Pons (tissue), 1 donor: ENCODE measurements at regions not wholly inside any gene's neighbourhood (a gene's known extent, or its start where the extent isn't known, plus 50 kb on each side); places are given as distances from the start of the nearest gene placed in this dataset.

Experiments
- DNase-seq: peaks from one replicate; pipeline ENCODE4 v3.0.0-alpha.2; 2016; ENCODE audit warnings: low spot score

DNA sequence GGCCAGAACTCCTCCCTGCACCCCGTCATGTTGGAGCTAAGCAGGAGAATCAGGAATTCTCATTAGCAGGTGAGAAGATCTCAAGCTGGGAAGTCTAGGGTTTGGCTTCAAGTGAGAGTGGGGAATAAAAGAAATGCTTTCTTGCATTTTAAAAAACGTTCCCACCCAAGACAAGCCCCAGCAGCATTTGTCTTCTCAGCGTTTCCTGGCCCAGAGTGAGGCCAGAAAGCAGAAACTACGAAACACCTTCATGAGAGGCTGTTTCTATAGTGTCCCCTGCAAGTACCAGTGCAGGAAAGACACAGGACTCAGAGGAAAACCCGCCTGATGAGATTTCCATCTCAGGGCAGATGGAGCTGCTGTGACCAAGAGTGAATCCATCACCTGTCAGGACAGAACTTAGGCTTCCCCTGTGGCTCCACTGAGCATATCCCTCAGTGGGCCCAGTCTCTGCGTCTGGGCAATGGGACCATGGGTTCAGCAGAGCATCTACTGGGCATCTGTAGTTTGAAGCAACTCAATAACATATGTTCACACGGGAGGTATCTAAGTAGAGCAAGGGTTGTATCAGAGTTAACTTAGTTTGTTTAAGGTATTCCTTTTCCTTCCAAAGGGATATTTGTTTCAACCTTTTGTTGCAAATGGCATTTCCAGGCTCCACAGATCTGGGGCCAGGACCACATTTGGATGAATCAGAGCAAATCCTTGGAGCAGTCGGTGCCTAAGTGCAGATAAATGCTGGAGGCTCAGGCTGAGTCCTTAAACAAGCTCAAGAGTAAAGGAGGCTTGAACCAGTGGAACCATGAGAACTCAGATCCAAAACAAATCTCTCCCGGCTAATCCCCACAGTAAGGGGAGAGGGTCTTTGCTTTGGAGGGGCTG lies 548.3 kb downstream of the MIAT start:
- no peak for DNase-seq

DNA sequence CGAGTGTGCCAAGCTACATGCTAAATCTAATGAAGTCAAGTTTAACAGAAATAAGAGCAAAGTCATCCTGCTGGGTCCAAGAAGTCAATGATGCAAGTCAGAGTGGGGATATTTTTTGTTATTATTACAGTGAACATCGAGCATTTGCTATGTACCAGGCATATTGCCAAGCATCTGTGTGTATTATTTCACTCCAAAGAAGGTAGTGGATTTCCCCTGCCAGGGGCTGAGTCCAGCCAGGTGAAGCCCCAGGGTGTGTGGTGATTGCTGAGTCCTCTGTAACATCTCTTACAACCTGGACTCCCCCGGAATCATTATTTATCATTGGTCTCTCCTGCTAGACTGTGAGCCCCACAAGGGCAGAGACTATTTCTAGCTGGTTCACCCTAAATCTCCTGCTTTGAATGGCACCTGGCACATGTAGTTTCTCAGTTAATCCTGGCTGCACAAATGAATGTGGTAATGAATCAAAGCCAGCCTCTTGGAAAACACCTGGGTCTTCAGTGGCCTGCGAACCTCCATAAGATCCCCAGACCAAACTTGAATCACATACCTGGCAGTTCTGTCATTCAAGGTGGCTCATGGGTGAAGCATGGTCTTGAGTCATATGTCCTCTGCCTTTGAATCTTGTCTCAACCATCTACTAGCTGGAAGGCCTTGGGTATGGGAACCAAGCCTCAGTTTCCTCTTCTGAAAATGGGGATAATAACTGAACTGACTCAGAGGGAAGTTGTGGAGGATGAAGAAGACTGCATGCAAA lies 549.2 kb downstream of the MIAT start:
- no peak for DNase-seq

DNA sequence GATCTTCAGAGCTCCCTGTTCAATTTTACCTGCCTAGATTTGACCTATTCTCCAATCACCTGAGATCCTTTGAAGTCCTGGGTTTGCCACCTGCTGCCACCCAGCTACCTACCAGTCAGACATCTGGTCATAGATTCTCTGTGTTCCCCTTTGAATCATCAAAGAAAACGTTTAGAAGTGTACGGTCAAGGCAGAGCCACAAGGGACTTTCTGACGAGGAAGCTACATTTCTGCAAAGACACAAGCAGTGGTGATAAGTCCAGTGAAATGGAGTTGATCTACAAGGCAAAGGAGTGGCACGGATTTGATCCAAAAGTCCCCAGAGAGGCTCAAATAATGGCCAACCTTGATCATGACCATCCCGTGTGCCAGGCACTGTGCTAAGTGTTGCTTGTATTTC lies 549.9 kb downstream of the MIAT start:
- DNase-seq, result no peak

DNA sequence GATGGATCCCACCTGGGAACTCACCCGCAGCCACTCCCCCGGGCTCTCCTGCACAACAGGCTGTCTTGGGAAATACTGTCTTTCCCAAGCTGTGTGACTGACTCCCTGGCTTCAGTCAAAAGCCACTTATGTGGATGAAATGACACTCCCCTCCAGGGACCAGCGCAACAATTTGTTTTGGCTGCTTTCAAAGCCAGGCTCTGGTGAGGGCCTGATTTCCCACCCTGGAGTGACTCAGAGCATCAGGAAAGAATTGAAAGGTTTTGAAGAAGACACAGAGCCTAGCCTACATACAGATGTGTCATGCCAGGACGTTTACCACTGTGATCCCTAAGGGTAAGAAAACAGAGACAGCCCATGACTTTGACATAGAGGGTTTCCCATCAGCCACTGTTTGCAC lies 550.5 kb downstream of the MIAT start:
- no peak for DNase-seq

GRCh38 chr22:27210111-27210730 lies 552.8 kb downstream of the MIAT start:
- no peak for DNase-seq

DNA sequence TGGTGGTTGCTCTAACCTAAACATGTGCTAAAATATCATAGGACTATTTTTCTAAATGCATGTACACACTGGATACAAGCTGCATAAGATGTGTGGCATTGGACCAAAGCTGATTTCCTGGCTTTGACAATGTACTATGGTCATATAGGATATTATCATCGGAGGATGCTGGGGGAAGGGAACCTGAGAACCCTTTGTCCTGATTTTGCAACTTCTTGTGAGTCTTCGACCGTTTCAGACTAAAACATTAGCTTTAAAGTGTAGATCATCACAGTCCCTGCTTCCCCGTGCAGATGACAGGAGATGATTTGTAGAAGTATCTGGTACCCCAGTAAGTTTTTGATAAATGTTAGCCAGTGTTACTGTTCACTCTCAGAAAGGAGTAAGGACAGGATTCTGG lies 554.7 kb downstream of the MIAT start:
- no peak for DNase-seq

GRCh38 chr22:27212617-27213177 lies 555.3 kb downstream of the MIAT start:
- no peak for DNase-seq

DNA sequence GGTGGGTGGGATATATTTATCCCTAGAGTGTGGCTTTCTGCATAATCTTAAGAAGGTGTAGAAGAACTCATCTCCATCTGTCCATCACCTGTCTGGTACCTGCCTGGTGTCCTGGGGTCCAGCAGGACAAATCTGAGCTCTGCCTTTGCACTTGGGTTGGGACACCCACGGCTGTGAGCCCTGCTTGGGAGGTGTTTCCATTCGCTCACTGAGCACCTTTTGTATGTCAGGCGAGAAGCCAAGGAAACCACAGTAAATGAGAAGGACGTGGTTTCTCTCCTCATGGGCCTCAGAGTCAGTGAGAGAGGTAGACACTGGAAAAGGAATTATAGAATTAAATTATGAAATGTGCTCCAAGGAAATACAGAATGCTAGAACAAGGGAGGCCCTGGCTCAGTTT lies 555.9 kb downstream of the MIAT start:
- DNase-seq, result no peak

GRCh38 chr22:27213766-27214581 lies 556.6 kb downstream of the MIAT start:
- DNase-seq, result no peak

- no peak for DNase-seq
Measured at GRCh38 chr22:27214691-27215090, 557.3 kb downstream of the MIAT start.

DNA sequence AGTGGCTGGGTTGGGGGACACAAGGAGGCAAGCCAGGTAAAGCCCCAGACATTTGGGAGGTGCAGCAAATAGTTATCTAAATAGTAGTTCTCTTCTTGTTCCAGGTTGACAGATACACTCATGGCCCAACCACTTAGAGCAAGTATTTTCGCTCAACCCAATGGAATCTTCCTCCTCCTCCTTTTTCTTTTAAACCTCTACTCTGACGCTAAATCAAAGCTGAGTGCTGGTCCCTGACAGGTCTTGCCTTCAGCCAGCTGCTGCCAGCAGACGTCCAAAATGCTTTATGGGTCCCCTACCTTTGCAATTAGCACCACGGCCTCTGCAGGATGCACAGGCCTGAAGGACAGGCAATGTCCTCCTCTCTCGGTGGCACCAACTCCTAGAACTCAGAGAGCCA lies 558.5 kb downstream of the MIAT start:
- DNase-seq, result no peak

GRCh38 chr22:27216444-27216843 lies 559.1 kb downstream of the MIAT start:
- no peak for DNase-seq

- DNase-seq, result no peak
Measured at GRCh38 chr22:27217154-27217553, 559.8 kb downstream of the MIAT start.

DNA sequence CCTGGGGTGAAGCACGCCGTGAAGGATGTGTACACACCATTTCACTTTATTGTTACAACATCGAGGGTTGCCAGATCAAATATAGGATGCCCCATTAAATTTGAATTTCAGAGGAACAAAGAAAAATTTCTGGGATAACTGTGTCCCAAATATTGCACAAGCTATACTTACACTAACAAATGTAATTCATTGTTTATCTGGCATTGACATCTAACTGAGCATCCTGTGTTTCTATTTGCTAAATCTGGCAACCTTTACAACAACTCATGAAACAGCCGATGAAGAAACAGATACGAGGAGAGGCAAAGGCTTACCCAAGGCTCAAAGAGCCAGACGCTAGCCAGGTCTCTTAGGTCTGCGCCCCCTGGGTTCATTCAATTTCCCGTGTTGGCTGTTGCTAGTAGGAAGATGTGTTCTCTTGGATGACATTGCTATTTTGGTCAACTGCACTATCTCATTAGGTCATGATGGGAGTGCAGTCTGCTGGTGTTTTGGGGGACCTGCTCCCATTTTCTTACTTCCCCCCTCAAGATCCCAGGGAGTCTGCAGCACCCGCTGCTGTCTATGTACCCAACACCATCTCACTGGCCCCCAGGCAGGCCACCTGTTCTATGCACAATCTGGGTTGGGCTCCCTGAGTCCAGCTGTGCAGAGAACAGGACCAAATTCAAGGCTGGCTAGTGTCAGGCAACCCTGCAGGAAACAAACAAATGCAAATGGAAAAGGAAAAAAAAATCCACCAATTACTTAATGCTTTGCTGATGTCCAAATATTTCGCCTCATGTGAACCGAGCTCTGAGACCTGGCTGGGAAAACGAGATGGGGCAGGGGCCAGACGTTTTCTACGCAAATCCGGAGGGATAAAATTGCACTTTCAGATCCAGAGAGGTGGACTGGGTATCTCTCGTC lies 560.9 kb downstream of the MIAT start:
- no peak for DNase-seq

DNA sequence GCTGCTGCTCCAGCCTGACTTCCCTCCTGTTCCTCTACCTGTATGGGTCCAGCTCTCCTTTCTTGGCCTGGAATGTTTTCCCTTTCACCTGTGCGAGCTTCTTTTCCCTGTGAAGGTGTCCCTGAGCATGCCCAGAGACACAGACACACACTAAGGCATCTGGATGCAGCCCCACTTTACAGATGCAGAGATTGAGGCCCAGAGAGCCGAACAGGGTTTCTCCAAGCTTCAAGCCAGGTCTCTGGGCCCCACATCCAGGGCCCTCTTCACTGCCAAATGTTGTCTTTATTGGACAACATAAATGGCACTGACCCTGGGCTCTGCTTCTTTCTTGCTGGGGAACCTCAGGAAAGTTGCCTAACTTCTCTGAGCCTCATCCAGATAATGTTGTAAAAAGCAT lies 561.6 kb downstream of the MIAT start:
- DNase-seq, result no peak

- no peak for DNase-seq
Measured at GRCh38 chr22:27220339-27220738, 563.0 kb downstream of the MIAT start.

- DNase-seq, result no peak
Measured at GRCh38 chr22:27222178-27222577, 564.8 kb downstream of the MIAT start.

DNA sequence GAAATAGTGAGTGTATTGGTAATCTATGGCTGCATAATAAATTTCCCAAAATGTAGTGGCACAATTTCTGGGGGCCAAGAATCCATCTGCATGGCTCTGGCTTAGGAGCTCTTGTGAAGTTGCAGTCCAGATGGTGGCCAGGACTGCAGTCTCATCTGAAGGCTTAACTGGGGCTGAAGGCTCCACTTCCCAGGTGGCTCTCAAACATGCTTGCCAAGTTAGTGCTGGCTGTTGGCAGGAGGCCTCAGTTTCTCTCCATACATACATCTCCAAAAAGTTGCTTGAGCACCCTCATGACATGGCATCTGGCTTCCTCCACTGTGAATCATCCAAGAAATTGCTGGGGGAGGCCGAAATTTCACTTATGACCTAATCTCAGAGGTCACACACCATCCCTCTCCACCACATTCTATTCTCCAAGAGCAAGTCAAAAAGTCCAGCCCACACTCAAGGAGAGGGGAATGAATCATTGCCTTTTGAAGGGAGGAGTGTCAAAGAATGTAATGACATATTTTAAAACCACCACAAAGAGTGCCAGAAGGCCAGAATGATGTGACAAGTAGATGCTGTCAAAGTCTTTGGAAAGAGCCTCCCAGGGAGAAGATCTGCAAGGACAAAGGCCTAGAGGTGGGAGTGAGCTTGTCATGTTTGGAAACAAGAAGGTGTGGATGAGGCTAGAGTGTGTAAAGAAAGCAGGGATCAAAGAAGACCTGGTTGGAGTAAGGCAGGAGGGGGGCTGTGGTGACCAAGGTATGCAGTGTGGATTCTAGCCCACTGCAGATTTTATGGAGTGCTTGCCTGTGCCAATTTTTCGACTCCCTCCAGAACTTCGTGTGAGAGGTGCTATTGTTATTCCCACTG lies 566.2 kb downstream of the MIAT start:
- no peak for DNase-seq

GRCh38 chr22:27224485-27225374 lies 567.3 kb downstream of the MIAT start:
- DNase-seq, result no peak
